GM18517 (cell line): ENCODE measurements at regions not wholly inside any gene's neighbourhood (a gene's known extent, or its start where the extent isn't known, plus 50 kb on each side); places are given as distances from the start of the nearest gene placed in this dataset.
"Not testable (repeated sequence)": the region's sequence is repeated elsewhere in the genome, so short reads cannot be mapped to it uniquely, and the experiment has no call there.

Experiments used
- ATAC-seq: cut with Tn5 transposase; IDR thresholded peaks from one replicate; pipeline ENCODE4 v1.9.1; 2021; ENCODE audit warnings: mild to moderate bottlenecking, moderate library complexity; ENCODE audit not compliant: unreplicated experiment

DNA sequence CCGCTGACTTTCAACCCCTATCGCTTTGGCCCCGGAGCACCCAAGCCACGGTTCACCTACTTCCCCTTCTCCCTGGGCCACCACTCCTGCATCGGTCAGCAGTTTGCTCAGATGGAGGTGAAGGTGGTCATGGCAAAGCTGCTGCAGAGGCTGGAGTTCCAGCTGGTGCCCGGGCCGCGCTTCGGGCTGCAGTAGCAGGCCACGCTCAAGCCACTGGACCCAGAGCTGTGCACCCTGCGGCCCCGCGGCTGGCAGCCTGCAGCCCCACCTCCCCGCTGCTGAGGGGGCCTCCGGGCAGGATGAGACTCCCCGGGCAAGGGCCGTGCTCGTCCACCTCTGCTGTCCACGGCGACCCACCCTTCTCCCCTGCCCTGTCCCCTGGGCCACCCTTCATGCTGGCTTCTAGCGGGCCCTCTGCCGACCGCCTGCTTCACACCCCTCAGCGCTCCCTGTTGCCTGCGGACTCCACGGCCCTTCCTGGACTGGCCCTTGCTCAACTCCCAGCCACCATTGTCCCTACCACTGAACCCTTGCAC is 92.2 kb upstream of the TRABD2B start:
- no peak for ATAC-seq

DNA sequence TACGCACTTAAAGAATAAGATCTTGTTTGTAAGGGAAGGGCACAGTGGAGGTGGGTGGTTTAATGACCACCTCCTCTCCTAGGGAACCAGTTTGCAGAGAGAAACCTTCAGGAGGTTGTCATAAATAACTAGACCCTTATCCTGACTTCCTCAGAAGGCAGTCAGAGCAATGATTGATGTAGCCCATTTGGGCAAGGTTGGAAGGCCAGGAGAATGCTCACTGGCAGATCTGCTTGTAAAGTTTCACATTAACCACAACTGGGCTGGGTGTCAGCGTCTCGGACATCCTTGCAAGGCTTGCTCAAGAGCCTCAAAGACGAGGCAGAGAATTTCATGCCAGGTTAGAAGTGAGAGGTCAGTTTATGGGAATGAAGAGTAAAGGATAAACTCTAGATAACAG is 87.6 kb upstream of the TRABD2B start:
- ATAC-seq, result no peak

DNA sequence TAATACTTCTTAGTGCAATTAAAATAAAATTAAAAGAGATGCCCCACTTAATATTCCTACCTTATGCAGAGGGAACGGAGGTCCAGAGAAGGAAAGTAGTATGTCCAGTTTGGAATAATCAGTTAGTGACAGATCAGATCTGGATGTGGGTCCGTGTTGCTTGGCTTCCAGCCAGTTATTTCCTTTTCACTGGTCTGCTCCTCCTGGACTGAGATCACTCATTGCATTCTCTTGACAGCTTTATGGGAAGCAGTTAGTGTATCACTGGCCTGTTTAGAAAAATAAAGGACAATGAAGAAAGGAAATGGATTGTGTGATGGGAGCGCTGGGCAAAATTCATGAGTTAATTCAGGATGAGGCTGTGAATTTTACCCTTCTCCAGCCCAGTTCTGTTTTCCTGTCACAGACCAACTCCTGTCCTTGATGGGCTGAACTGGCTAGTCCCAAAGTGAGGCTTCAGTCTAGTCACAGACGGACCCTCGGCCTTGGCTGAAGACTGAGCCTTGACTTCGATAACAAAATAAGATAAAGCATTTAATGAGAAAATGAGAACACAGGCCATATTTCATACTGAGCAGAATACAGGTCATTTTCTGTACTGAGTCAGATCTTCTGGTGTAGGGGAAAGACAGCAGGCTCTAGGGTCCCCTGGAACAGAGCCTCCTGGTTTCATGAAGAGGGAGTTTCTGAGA is 85.2 kb upstream of the TRABD2B start:
- ATAC-seq, result no peak

DNA sequence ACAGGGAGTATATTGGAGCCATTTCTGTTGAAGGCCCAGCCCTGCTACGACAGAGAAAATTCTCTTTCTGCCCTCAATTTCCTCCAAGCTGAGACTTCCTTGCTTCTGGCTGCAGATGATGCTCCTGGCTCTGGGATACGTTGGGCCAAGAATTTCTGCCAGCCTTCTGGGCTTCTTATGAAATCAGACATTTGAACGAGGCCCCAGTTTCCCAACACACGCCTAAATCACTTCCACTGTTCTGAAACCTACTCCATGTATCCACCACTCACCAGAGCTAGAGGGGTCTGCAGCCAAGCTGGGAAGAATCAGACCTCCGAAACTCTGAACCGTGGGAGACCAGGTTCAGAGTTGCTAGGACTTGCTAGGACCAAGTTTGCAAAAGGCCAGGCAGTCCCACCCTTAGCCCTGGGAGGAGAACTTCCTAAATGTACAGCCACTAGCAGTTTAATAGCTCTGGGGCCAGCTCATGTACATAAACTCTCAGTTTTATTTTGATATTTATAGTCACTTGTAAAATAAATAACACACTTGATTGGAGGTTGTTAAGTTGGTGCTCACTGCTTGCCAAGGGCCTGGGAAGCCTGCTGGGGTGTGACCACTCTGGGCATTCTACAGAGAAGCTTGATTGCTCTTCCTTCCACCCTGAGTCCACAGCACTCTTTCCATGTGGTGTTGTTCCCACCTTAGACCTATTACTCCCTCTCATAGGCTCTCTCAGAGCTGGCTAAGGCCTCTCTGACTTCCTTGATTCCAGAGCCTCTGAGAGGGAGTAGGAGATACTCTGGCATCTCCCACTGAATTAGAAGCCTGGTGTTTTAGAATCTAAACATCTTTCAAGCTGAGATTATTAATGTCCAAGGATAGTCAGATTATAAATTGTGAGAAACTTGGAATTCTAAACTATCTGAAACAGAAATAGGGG is 83.4 kb upstream of the TRABD2B start:
- ATAC-seq, result no peak

DNA sequence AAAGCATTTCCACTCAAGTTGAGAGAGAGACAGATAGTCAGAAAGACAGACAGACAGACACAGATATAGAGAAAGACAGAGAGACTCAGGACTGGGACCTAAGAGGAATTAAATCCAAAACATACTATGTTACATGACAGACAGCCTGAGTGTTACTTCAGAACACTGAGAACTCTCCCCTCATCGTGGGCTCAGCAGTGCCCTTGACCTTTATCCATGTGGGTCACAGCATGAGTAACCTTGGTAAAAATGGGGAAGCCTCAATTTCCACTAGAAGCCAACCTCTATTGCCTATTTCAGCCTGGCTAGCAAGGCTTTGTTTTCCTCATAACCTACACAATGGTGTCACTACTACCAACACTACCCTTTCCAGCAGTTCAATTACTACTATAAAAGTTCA is 81.9 kb upstream of the TRABD2B start:
- no peak for ATAC-seq

DNA sequence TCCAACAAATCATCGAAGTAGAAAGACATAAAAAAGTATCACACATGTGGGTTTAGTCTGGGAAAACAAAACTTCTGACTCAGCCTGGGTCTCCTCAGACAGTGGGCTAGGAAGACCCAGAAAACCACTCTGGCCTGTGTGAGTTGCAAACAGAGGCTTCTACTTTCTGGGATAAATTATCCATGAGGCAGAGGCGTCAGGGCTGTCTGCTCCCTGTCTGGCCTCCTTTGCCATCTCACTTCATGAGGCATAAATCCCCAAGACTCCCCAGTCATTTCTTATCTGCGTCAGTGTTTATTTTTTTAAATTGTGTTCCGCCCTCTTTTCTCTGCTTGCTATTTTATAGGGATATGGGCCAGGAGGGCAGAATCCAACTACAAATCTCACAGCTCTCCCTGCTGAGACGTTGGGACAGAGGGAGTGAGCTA is 80.6 kb upstream of the TRABD2B start:
- ATAC-seq, result no peak

DNA sequence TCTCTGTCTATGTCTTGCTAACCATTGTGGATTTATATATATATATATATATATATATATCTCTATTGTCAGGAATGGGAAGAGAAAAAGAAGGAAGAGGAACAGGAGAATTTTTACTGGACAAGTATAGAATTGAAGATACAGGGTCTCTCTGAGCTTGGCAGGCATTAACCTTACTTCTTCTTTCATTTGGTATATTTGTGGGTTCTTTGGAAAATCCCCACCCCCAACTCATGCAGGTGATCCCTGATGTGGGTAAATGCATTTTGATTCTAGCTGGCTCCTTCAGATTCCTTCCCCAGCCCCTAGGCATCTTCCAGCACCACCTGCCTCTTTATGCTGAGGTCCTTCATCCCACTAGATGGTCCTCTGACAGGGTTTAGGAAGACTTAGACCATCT is 78.8 kb upstream of the TRABD2B start:
- no peak for ATAC-seq

DNA sequence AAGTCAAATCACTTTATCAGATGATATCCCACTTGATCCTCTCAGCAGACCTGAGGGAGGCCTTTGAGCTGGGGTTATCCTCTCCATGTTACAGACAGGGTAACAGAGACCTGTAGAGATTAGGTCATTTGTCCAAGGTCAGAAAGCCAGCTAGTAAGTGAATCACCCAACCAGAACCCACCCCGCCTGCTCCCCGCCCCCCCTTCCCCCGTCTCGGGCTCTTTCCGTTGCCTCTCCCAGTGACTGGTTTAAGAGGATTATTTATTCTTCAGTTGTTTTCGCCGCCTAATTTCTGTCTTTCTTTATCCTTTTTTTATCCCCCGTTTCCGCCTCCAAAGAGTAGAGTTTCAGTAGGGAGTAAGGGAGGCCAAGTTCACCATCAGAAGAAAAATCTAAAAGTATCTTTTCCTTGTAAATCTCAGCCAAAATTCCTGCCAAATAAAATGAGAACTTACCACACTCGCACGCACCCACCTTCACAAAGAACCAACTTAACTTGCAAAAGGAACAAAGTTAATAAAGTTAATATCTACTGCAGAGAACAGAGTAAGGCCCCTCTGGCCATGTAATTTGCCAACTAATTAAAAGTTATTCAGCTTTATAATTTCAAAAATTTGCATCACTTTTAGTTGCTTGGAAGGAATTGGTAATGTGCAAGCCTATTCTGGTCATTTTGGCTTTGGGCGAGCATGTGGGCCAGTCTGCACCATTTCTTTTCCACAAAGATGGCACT is 76.8 kb upstream of the TRABD2B start:
- ATAC-seq, result no peak

DNA sequence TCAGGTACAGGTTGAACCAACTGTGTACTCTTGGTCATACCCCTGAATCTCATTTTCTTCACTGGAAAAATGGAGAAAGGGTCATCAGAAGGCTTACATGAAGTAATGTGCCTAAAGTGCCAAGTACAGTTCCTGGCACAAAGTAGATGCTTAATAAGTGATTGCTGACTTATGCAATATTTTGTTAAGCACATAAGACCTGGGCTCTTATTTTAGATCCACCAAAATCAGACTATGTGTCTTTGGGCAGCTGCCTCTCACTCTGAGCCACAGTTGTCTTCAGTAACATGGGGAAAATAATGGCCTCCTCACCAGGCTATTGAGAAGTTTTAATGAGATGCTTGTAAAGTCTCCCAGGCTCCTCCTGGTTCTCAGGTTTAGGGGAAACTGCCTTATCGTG is 74.3 kb upstream of the TRABD2B start:
- ATAC-seq, result no peak

DNA sequence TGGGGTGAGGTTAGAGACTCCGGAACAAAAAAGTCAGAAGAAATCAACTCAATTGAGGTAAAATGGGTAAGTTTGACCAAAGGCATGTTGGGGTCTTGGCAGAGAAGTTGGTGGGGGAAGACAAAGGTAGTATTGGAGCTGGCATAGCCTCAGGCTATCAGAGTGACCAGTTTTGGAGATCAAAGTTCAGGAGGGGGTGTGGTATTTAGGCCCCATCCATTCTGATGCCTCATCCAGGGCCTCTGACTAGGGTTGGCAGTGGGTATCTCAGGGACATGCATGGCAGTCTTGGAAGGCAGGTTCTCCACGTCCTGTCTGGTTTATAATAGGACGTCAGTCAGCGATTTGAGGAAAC is 73.2 kb upstream of the TRABD2B start:
- no peak for ATAC-seq

DNA sequence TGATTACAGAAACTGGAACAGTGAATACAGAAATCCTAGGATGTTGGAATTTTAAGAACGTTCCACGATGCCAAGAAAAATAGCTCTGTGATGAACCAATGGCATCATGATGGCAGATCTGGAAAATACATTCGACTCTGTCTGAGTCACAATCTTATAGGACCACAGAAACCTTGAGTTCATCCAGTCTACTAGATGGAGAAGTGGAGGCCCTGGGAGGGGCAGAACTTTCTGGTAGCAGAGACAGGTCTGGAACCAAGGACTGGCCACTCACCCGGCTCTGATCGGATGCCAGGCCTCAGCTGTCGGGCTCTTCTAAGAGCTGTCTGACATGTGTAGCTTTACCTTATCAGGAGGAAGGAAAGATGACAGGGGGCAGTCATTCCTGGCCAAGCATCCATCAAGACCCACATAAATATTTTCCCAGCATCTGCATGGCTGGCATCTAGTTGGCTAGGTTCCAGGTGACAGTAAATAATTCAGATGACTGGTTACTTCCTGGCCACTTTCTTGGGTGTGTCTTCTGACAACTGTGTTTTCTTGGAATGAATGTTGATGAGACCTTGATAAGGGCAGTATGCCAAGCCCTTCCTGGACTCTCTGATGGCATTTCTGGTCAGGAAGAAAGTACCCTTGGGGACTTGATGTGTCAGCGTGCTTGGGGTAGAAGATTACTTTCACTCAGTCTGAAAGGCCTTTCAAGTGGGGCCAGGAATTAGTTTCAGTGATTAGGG is 72.6 kb upstream of the TRABD2B start:
- no peak for ATAC-seq

DNA sequence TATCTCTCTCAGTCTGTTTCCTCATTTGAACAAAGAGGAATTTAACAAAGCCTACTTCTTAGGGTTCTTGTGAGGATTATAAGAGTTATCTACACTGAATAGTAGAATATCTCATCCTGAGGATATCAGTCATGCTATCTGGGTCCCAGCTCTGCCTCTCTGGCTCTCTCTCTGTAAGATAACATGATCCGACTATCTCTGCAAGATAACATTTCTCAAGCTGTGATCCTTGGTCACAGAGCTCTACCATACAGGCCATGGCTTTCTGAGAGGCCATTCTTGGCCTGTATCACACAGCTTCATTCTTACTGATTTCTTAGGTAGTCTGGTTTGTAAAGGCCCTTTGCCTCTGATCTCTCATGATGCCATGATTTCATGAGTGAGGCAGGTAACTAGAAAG is 71.0 kb upstream of the TRABD2B start:
- ATAC-seq, result no peak

DNA sequence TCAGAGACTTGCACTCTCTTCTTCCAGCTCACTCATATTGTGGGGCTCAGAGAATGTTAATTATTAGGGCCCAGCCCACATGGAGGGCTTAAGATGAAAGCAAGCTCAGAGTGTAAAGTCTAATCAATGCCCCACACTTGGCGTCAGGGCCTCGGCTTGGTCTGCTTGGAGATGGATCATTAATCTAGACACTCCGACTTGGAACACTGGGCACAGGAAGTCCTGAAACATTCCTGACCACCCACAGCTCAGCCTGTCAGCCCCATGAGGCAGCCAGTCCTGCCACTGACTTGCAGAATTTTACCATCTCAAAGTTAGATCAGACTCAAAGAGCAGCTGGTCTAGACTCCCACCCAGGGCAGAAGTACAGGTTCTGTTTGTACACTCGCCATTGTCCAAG is 69.8 kb upstream of the TRABD2B start:
- no peak for ATAC-seq

DNA sequence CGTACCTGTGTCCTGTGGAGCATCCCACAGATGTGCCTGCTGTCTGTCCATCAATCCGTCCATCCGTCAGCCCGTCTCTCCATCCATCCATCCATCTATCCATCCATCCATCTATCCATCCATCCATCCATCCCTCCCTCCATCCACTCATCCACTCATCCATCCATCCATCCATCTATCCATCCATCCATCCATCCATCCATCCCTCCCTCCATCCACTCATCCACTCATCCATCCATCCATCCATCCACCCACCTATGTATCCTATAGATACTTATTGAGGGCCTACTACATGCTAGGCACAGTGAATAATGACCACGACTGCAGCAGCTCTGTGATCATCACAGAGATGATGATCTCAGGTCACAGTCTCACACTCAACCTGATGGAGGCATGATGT is 67.5 kb upstream of the TRABD2B start:
- ATAC-seq, result not testable (repeated sequence)

DNA sequence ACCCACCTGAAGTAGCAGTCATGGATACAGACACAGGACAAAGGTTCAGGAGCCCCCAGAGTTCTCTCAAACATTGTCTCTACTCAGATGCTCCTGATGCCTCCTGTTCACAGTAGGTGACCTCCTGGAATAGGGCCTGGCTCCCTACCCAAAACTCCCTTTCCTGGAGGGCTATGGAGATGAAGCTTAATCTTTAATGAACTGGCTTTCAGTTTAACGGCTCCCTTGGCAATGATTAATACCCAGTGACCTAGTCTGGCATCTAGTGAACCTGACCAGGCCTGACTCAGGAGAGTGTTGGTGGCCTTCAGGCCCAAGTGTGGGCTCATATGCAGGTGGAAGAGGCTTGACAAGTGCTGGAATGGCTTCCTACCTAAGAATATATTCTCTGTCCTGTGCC is 65.2 kb upstream of the TRABD2B start:
- ATAC-seq, result no peak

DNA sequence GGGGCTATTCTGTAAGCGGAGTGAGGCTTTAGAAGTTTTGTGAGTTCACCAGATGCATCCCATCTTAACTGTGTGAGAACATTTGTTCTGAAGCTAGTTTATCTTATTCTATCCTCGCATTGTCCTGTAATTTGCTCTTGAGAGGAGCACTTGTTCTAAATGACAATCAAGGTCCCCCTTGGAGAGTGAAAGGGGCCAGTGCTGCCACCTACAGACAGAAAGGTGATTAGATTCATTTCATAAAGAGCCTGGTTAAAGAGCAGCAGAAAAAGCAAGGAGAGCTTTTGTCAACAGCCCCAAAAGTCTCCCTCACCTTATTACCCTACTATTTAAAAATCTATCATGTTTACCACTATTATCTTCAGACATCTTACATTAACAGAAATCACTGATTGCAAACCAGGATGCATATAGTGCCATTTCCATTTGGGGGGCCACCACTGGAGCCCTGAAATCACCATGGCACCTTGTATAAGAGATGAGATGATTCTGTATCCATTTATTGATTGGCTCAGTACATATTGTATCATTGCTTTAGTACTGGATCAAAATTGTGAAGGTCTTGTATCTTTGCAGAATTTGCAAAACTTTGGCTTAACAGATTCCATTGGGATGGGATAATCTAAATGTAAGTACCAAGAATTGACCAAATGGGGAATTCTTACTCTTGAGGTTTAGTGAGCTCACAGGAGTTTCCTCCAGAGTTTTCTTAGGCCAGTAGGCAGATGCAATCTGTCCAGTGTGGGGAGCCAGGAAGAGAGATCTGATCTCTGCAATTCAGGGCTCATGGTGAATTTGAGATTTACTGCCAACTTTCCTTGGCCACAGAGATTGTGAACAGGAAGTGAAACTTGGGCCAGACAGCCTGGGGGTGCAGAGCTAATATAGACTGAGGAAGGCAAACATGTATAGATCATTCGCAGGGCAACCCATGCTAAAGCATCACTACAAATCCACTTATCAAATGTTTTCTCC is 64.3 kb upstream of the TRABD2B start:
- ATAC-seq, result peak; percentile 67

DNA sequence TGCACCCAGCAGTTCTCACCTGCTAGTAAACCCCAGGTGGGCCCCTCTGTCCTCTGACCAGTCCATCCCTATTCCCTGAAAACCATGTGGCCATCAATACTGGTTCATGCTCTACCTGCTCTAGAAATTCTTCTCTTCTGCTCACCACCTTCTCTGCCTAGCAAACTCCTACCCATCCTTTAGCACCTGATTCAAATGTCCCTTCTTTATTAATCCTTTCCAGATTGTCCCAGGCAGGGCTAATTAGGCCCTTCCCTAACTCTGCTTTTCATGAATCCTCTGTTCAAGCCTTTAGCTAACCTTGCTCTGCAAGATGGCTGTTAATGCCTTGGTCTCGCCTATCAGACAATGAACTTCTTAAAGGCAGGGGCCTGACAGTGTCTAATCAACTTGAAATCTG is 62.1 kb upstream of the TRABD2B start:
- ATAC-seq, result no peak

DNA sequence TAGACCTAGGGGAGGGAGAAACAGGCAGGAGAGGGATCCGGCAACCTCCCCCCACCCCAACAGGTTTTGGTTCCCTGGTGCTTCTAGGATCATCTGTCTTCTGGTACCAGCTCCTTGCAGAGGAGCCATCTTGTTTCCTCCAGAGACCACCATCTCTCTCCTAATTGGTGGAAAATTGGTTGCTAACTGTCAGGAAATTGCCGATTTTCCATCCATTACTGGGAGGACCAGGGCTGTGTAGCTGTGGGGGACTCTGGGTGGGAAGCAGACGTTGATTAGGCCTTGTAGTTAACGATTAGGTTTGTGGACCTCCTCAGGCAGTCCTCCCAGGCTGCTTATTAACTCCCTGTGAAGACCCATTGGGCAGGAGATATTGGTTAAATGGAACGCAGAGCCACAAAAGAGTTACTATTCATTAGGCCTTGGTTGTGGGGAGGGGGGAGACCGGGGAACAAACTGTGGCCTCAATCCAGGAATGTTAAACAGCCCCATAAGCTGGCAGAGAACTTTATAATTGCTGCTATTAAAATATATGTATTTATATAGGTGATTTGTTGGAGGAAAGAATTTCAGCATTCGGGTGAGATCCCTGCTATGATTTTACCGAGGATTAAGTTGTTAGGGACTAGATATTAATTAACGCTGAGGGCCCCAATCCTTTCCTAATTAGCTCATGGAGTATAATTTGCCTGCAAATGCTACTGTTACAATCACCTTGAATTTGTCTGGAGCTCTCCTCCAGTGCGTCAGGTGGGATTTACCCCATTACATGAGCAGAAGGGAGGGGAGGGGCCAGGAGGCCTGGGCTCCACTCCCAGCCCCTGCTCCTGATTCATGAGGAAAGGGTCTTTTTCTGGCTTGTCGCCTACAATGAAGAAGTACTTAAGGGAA is 61.2 kb upstream of the TRABD2B start:
- ATAC-seq, result no peak

DNA sequence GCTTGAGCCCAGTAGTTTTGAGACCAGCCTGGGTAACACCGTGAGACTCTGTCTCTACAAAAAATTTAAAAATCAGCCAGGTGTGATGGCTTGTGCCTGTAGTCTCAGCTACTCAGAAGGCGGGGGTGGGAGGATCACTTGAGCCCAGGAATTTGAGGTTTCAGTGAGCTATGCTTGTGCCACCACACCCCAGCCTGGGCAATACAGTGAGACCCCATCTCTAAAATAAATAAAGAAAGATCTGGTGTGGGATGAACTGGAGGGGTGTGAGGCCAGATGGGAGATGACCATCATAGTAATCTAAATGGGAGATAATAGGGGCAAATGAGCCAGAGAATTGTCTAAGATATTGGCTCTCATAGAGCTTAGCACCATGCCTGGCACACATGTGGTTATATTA is 60.1 kb upstream of the TRABD2B start:
- ATAC-seq, result no peak
